Omental fat pad (tissue), 3 donors: ENCODE measurements at regions not wholly inside any gene's neighbourhood (a gene's known extent, or its start where the extent isn't known, plus 50 kb on each side); places are given as distances from the start of the nearest gene placed in this dataset.
"Not testable (repeated sequence)": the region's sequence is repeated elsewhere in the genome, so short reads cannot be mapped to it uniquely, and the experiment has no call there.

Experiments
- ATAC-seq: fragments of 150-250 bp; one replicate; pipeline ENCODE4 v1.9.1; 2016; ENCODE audit warnings: mild to moderate bottlenecking, moderate library complexity; ENCODE audit not compliant: low FRiP score
- DNase-seq: peaks from one replicate; pipeline ENCODE4 v3.0.0-alpha.2; 2019; ENCODE audit warnings: low spot score
- CTCF ChIP-seq, 3 donors: fragments of 450-650 bp; IDR thresholded peaks; one replicate each; pipeline ENCODE4 v1.5.1; 2016 to 2017; ENCODE audit warnings: antibody characterized with exemption in 3 of 3, mild to moderate bottlenecking in 3 of 3, moderate library complexity in 2 of 3

- DNase-seq (no peak), ATAC-seq (no peak)
- no peak for TF ChIP-seq CTCF (IDR thresholded peaks at IDR 0.05)
Measured at GRCh38 chr14:24705840-24706239, 71.8 kb upstream of the GZMB start.

DNA sequence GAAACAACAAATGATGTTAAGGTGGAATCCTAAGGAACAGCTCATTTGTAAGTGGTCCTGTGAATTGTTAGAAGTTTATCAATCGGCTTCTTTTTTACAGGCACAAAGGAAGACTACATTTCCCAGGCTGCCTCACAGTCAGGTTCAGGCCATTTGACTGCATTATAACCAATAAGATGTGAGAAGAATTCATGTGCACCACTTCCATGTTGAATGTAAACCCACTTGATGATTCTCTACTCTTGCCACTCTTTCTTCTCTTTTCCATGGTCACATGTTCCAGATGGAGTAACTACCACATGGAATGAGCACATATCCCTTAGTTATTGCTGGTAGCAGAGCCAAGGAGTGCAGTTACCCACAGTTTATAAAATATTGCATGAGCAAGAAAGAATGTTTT lies 67.1 kb upstream of the GZMB start:
- no peak for TF ChIP-seq CTCF (IDR thresholded peaks at IDR 0.05)
- DNase-seq (no peak), ATAC-seq (no peak)

DNA sequence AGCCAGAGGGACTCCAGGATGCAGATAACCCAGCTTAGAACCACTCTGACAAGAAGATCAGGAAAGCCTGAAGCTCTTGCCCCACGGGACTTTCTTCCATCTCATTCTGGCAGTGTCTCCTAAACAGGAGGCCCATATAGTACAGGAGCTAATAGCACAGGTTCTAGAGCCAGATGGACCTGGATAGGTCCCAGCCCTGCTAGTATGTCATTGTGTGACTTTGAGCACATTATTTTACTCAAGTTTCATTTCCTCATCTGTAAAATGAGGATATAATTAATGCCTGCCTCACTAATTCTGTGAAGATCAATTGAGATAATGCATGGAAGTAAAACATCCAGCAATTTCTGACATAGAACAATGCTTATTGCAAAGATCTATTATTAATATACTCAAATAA lies 66.5 kb upstream of the GZMB start:
- ATAC-seq (no peak), DNase-seq (no peak)
- TF ChIP-seq CTCF (IDR thresholded peaks at IDR 0.05) = no peak

- TF ChIP-seq CTCF (IDR thresholded peaks at IDR 0.05) = no peak
- no peak for DNase-seq
- no peak for ATAC-seq
Measured at GRCh38 chr14:24699052-24699451, 65.1 kb upstream of the GZMB start.

- DNase-seq, ATAC-seq: not testable (repeated sequence)
Measured at GRCh38 chr14:24696280-24696920, 62.4 kb upstream of the GZMB start.

- no peak for TF ChIP-seq CTCF (IDR thresholded peaks at IDR 0.05)
- DNase-seq = no peak
- ATAC-seq = no peak
Measured at GRCh38 chr14:24695265-24696241, 61.6 kb upstream of the GZMB start.

DNA sequence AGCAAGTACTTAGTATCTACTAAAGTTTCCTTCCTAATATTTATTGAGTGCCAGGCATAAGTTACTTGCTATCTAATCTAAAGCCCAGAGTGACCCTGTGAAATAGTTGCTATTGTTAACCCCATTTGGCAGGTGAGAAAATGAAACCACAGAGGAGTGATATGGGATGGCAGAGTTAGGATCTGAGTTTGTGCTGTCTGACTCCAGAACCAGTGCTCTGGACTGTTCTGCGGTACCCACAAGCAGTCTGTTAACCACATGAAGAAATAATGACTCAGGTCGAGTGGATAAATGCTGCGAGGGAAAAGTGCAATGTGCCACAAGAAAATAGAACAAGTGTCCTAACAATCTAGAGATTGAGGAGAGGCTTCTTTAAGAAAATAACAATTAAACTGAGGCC lies 60.7 kb upstream of the GZMB start:
- no peak for TF ChIP-seq CTCF (IDR thresholded peaks at IDR 0.05)
- DNase-seq (no peak), ATAC-seq (no peak)
